Sciatic nerve (tissue), 2 donors: ENCODE measurements at regions not wholly inside any gene's neighbourhood (a gene's known extent, or its start where the extent isn't known, plus 50 kb on each side); places are given as distances from the start of the nearest gene placed in this dataset.

ENCODE experiments used
- ATAC-seq: fragments of 200-7000 bp; cut with Tn5 transposase; one replicate; pipeline ENCODE4 v1.9.1; 2020; ENCODE audit warnings: mild to moderate bottlenecking, moderate library complexity
- DNase-seq: peaks from one replicate; pipeline ENCODE4 v3.0.0-alpha.2; 2020; ENCODE audit warnings: low spot score
- intact Hi-C: fragments of 100-400 bp; cut with DNase I; formaldehyde crosslinking; loops from one replicate; pipeline ENCODE4 v1.14.2; 2022
- donor health status: DM: no; HTN: no; CAD: no.
- donor health status: DM: no; HTN: no; CAD: no.

- no peak for ATAC-seq
- no peak for DNase-seq
- intact Hi-C loops, result no loop called here
Measured at GRCh38 chr2:19503406-19503805, 145.0 kb upstream of the OSR1 start.

DNA sequence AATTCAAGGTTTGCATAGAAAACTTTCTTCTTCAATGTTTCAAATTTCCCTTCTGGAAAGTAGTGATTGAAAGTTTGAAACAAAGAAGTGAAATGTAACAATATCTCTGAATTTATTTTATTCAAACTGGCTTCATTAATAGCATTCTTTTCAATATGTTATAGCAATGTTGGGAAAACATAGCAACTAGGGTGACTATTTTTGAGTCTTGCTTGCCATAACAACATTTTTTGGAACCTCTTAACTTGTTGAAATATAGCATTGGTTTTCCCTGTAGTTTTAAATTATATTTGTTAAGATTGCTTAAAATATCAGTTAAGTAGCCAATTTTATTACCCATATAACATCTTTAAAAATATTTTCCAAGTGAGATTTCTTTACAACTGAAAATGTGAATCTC lies 141.7 kb upstream of the OSR1 start:
- ATAC-seq (no peak), DNase-seq (no peak)
- intact Hi-C loops, result no loop called here

- DNase-seq (no peak), ATAC-seq (no peak)
- intact Hi-C loops, result no loop called here
Measured at GRCh38 chr2:19496646-19497045, 138.2 kb upstream of the OSR1 start.

GRCh38 chr2:19494241-19494640 lies 135.8 kb upstream of the OSR1 start:
- intact Hi-C loops, result no loop called here
- ATAC-seq (no peak), DNase-seq (no peak)

- intact Hi-C loops, result no loop called here
- DNase-seq, result no peak
- ATAC-seq, result no peak
Measured at GRCh38 chr2:19491796-19492195, 133.4 kb upstream of the OSR1 start.

- intact Hi-C loops, result no loop called here
- ATAC-seq (no peak), DNase-seq (no peak)
Measured at GRCh38 chr2:19490846-19491435, 132.5 kb upstream of the OSR1 start.

- ATAC-seq (no peak), DNase-seq (no peak)
- intact Hi-C loops, result no loop called here
Measured at GRCh38 chr2:19488009-19488691, 129.7 kb upstream of the OSR1 start.

DNA sequence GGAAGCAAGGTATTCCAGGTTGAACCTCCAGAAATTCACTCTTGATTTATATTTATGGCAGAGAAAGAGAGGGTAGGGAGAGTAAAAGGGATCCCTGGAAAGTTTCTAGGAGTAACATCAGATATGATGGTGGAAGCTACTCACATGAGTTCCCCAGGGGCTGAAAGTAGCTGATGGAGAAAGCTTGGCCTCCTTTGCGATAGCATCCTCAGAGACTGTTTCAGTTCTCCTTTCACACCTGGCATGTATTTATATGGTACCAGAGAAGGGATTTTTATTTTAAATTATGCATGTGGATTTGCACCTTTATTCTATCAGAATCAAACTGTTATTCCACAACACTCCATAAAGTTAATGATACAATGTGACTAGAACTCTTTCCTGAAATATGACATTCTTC lies 126.3 kb upstream of the OSR1 start:
- ATAC-seq (no peak), DNase-seq (no peak)
- intact Hi-C loops, result no loop called here

DNA sequence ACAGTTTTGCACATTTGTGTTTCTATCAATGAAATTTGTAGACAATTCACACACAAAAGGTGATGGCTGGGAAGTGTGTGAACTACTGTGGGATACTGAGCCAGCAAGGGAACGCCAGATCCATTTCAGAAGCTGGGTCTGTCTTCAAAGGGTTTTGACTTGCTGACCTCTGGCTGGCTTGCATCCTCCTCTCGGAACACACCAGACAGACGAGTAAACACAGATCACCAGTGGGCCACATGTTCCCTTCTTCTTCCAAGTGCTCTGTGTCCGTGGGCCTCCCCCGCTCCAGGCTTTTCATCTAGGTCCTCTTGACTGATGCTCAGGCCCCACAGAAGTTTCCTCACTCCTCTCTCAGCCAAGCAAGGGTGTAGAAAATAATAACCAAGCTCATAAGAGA lies 122.2 kb upstream of the OSR1 start:
- DNase-seq, result no peak
- no peak for ATAC-seq
- intact Hi-C loops, result no loop called here

DNA sequence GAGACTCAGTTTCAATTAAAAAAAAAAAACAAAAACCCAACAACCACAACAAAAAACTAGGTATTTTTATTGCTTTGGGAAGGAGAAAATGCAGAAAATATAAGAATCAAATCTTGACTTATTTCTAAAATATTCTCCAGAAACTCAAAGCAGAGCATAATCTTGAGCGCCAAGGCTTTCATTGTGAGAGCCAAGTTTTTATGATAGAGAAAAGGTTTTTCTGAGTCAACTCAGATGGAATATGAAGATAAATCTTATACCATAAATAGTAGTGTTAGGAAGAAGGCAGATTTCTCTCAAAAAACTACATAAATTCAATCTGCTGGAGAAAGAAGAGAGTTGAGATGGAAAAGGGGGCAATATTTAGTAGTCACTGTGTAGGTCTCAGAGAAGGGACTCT lies 121.2 kb upstream of the OSR1 start:
- intact Hi-C loops, result no loop called here

GRCh38 chr2:19478409-19478808 lies 120.0 kb upstream of the OSR1 start:
- intact Hi-C loops, result no loop called here
- no peak for DNase-seq
- no peak for ATAC-seq

More for the DNA sequence above, 121.2 kb upstream of the OSR1 start:
- DNase-seq (no peak), ATAC-seq (no peak)

DNA sequence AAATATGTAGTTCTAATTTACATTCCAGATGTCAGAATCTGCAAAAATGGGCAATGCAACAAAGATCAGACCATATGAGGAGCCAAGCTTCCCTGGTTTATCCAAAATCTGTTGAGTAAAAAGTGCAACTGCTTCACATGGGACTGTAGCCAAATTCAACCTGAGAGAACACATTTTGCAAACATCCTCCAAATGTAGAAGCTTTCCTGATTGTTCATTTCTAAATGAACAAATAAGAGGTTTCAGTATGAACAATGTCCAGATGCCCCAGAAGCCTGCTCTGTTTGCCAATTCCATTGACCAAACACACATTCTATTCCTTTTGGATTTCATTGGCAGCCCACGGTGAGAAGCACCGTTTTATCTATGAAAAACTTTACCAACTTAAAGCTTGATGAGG lies 117.9 kb upstream of the OSR1 start:
- intact Hi-C loops, result no loop called here
- no peak for DNase-seq

DNA sequence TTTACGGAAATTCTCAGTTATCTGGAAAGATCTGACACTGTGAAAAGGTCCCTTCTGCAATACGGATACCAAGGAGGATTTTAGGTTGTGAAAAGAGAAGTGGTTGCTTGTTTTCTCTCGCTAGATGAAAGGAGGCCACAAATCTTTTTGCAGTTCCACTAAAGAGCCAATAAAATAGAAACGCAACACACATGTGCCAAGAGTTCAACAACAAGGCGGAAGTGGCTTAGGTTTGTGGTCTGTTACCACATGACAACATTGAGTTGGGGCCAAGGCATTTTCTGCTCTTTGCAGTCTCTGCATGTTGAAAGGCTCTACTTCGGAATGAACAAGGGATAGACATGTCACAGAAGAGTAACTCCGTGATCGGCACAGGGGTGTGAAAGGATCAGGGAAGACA lies 115.7 kb upstream of the OSR1 start:
- DNase-seq, result peak; percentile 61
- intact Hi-C loops, result no loop called here
- peak; percentile 91 for ATAC-seq

More for the DNA sequence above, 117.9 kb upstream of the OSR1 start:
- no peak for ATAC-seq

DNA sequence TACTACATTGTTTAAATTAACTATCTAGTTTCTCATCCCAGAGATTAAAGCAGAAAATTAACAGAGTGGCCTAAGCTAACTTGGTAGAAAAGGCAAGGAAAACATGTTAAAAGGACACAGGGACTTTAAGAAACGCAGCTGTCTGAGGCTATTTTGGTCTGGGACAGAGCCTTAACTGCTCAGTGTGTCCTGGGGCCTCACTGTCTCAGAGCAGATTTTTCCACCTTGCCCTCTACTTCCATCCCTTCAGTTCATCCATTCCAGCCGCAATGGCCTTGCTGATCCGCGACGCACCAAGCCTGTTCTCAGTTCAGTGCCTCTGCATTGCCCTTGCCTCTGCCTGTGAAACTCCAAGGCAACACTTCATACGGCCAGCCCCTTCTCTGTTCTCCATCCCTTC lies 114.9 kb upstream of the OSR1 start:
- intact Hi-C loops, result no loop called here
- ATAC-seq, result no peak
- no peak for DNase-seq

DNA sequence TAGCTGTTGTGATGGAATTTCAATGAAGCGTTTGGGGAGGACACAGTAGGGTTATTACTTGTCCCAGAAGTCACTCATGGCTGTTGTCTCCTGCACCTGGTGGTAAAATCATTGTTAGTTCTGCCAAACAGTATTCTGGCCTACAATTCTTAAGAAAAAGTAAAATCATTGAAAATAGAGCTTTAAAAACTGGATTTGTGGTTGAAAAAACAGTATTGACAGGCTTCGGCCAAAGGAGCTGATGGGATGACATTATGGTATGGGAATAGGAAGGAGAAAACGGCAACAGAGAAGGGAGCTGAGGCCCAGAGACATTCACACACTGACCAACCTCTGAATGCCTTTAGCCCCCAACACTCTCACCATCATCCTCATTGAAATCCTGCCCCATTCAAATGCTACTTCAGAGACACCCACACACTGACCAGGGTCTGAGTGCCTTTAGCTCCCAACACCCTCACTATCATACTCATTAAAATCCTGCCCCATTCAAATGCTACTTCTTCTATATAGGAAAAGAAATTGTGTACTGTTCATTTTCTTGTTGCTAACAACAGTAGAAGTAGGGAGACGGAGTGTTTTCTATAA lies 114.1 kb upstream of the OSR1 start:
- DNase-seq (no peak), ATAC-seq (no peak)
- intact Hi-C loops, result no loop called here

DNA sequence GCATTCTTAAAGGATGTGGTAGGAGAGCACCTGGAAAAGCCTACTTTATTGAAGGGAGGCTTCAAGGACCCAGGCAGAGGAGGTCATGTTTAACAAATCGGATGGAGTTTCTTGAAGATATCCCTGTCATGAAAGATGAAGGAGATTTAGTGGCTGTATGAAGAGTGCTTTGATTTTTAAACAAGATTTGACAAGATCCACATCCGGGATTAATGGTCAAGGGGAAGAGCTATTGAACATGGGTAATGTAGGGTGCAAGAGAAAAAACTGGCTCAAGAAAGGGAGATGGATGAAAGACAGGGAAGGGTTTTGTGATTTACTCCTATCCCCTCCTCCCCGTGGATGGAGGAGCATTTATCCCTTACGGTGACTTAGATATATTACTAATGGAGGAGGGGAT lies 113.1 kb upstream of the OSR1 start:
- ATAC-seq (no peak), DNase-seq (no peak)
- intact Hi-C loops, result no loop called here

- intact Hi-C loops, result no loop called here
Measured at GRCh38 chr2:19465978-19466377, 107.6 kb upstream of the OSR1 start.

GRCh38 chr2:19462256-19462645 lies 103.8 kb upstream of the OSR1 start:
- DNase-seq (no peak), ATAC-seq (no peak)
- intact Hi-C loops, result no loop called here

More at GRCh38 chr2:19465978-19466377, 107.6 kb upstream of the OSR1 start:
- DNase-seq, result no peak
- peak; percentile 51 for ATAC-seq

GRCh38 chr2:19461504-19462255 lies 103.3 kb upstream of the OSR1 start:
- DNase-seq (no peak), ATAC-seq (no peak)
- intact Hi-C loops, result no loop called here

GRCh38 chr2:19460761-19461160 lies 102.3 kb upstream of the OSR1 start:
- ATAC-seq (no peak), DNase-seq (no peak)
- intact Hi-C loops, result no loop called here
